ENCODE measurements at regions not wholly inside any gene's neighbourhood (a gene's known extent, or its start where the extent isn't known, plus 50 kb on each side); places are given as distances from the start of the nearest gene placed in this dataset.

- Histone ChIP-seq H3K27ac (replicated peaks) (no peak overlapping the region), H3K4me3 (replicated peaks; ENCODE audit: insufficient read depth, low read length) (no peak overlapping the region), H3K27me3 (ENCODE audit: insufficient read depth, poor library complexity, severe bottlenecking) (no peaks in the 10 kb centered on the region)
- DNase-seq (ENCODE audit: low read depth in 1 of 2, low spot score in 1 of 2): no peak
- TF ChIP-seq SPI1 (IDR thresholded peaks at IDR 0.05; ENCODE audit: borderline replicate concordance, low read depth): no peak
- no peak for TF ChIP-seq POLR2AphosphoS5 (IDR thresholded peaks at IDR 0.05; ENCODE audit: low read depth)
These were observed 156.1 kb upstream of the APCDD1 start for GRCh38 chr18:10298346-10298745.

- TF ChIP-seq CTCF (IDR thresholded peaks at IDR 0.05; ENCODE audit: insufficient read depth, low read length) (no peak), GABPA (IDR thresholded peaks at IDR 0.05; ENCODE audit: low read depth) (no peak), REST (IDR thresholded peaks at IDR 0.05; ENCODE audit: insufficient replicate concordance, low read depth) (no peak), POLR2AphosphoS5 (IDR thresholded peaks at IDR 0.05; ENCODE audit: low read depth) (no peak), SPI1 (IDR thresholded peaks at IDR 0.05; ENCODE audit: borderline replicate concordance, low read depth) (no peak)
- no peaks in the 10 kb centered on the region for H3K27me3 ChIP-seq (ENCODE audit: insufficient read depth, poor library complexity, severe bottlenecking)
- no peak overlapping the region for H3K4me3 ChIP-seq (replicated peaks; ENCODE audit: insufficient read depth, low read length)
- no peak overlapping the region for H3K27ac ChIP-seq (replicated peaks)
- no peak for DNase-seq (ENCODE audit: low read depth in 1 of 2, low spot score in 1 of 2)
These were observed 154.8 kb upstream of the APCDD1 start for GRCh38 chr18:10299643-10300042.

- Histone ChIP-seq H3K4me3 (replicated peaks; ENCODE audit: insufficient read depth, low read length) (no peak overlapping the region), H3K27me3 (ENCODE audit: insufficient read depth, poor library complexity, severe bottlenecking) (no peaks in the 10 kb centered on the region), H3K27ac (replicated peaks) (no peak overlapping the region)
- no peak for TF ChIP-seq CTCF (IDR thresholded peaks at IDR 0.05; ENCODE audit: insufficient read depth, low read length)
- no peak for TF ChIP-seq SPI1 (IDR thresholded peaks at IDR 0.05; ENCODE audit: borderline replicate concordance, low read depth)
- no peak for TF ChIP-seq REST (IDR thresholded peaks at IDR 0.05; ENCODE audit: insufficient replicate concordance, low read depth)
- no peak for TF ChIP-seq GABPA (IDR thresholded peaks at IDR 0.05; ENCODE audit: low read depth)
- TF ChIP-seq POLR2AphosphoS5 (IDR thresholded peaks at IDR 0.05; ENCODE audit: low read depth): no peak
- DNase-seq (ENCODE audit: low read depth in 1 of 2, low spot score in 1 of 2): no peak
These were observed 153.7 kb upstream of the APCDD1 start for GRCh38 chr18:10300739-10301138.

GRCh38 chr18:10301831-10302483 lies 152.5 kb upstream of the APCDD1 start:
- no peak for DNase-seq (ENCODE audit: low read depth in 1 of 2, low spot score in 1 of 2)
- H3K4me3 ChIP-seq (replicated peaks; ENCODE audit: insufficient read depth, low read length): no peak overlapping the region
- TF ChIP-seq GABPA (IDR thresholded peaks at IDR 0.05; ENCODE audit: low read depth): no peak
- no peak for TF ChIP-seq CTCF (IDR thresholded peaks at IDR 0.05; ENCODE audit: insufficient read depth, low read length)
- no peak for TF ChIP-seq REST (IDR thresholded peaks at IDR 0.05; ENCODE audit: insufficient replicate concordance, low read depth)
- TF ChIP-seq POLR2AphosphoS5 (IDR thresholded peaks at IDR 0.05; ENCODE audit: low read depth): no peak
- no peak for TF ChIP-seq SPI1 (IDR thresholded peaks at IDR 0.05; ENCODE audit: borderline replicate concordance, low read depth)
- no peak overlapping the region for H3K27ac ChIP-seq (replicated peaks)
- no peaks in the 10 kb centered on the region for H3K27me3 ChIP-seq (ENCODE audit: insufficient read depth, poor library complexity, severe bottlenecking)

All from HL-60 (cell line).